PC-9 (cell line): ENCODE measurements at regions not wholly inside any gene's neighbourhood (a gene's known extent, or its start where the extent isn't known, plus 50 kb on each side); places are given as distances from the start of the nearest gene placed in this dataset.

ENCODE experiments used
- BruUV-seq: library from RNA; stranded (reverse); fragments of 400-500 nt; replicated peaks from 2 replicates; lab custom pipeline; 2021; lab: Mats Ljungman, UMichigan
- CTCF ChIA-PET: fragments of 300-600 bp; sonication (Branson Sonifier 250); formaldehyde crosslinking; loops from one replicate; lab custom pipeline; 2022; ENCODE audit warnings: antibody characterized with exemption; lab: Charles Lee
- POLR2A ChIA-PET: fragments of 300-600 bp; sonication (Branson Sonifier 250); formaldehyde crosslinking; loops from one replicate; lab custom pipeline; 2022; ENCODE audit warnings: antibody characterized with exemption; ENCODE audit not compliant: unreplicated experiment; lab: Charles Lee
- DNase-seq, 2 experiments: peaks; one replicate each; pipeline versions ENCODE4 v3.0.0 to v3.0.0-alpha.2; 2015 to 2022; ENCODE audit warnings: mixed read lengths in 1 of 2
- H2AFZ ChIP-seq: fragments of 200-600 bp; sonication (generic); 2 replicates; pipeline ENCODE4 v1.8.1; 2017; ENCODE audit warnings: antibody characterized with exemption
- H3F3A ChIP-seq: fragments of 200-600 bp; sonication (generic); 2 replicates; pipeline ENCODE4 v1.8.1; 2017; ENCODE audit warnings: antibody characterized with exemption, mild to moderate bottlenecking, low read depth; ENCODE audit not compliant: insufficient read depth
- H3K27ac ChIP-seq: fragments of 200-600 bp; sonication (generic); 2 replicates; pipeline ENCODE4 v1.6.1; 2016; ENCODE audit warnings: mixed run types
- H3K27me3 ChIP-seq: fragments of 200-600 bp; sonication (generic); 2 replicates; pipeline ENCODE4 v1.6.1; 2016; ENCODE audit warnings: low read depth, mixed run types; ENCODE audit not compliant: insufficient read depth
- H3K36me3 ChIP-seq: fragments of 200-600 bp; sonication (generic); 2 replicates; pipeline ENCODE4 v1.6.1; 2016; ENCODE audit warnings: low read depth, mixed run types
- H3K4me1 ChIP-seq: fragments of 200-600 bp; sonication (generic); replicated peaks from 2 replicates; pipeline ENCODE4 v1.6.1; 2016; ENCODE audit warnings: mixed run types; ENCODE audit not compliant: insufficient read depth
- H3K4me2 ChIP-seq: fragments of 200-600 bp; sonication (generic); 2 replicates; pipeline ENCODE4 v1.6.1; 2017; ENCODE audit warnings: mixed run types
- H3K4me3 ChIP-seq: fragments of 200-600 bp; sonication (generic); 2 replicates; pipeline ENCODE4 v1.6.1; 2016; ENCODE audit warnings: mixed run types
- H3K79me2 ChIP-seq: fragments of 200-600 bp; sonication (generic); 2 replicates; pipeline ENCODE4 v1.6.1; 2017; ENCODE audit warnings: low read depth, mixed run types
- H3K9me2 ChIP-seq: fragments of 200-600 bp; sonication (generic); 2 replicates; pipeline ENCODE4 v1.8.1; 2017; ENCODE audit warnings: mild to moderate bottlenecking; ENCODE audit not compliant: insufficient read depth
- H3K9me3 ChIP-seq: fragments of 200-600 bp; sonication (generic); 2 replicates; pipeline ENCODE4 v1.8.1; 2016; ENCODE audit warnings: low read depth; ENCODE audit not compliant: insufficient read depth
- H4K20me1 ChIP-seq: fragments of 200-600 bp; sonication (generic); 2 replicates; pipeline ENCODE4 v1.8.1; 2017; ENCODE audit not compliant: insufficient read depth
- CTCF ChIP-seq: fragments of 200-600 bp; sonication (generic); conservative IDR thresholded peaks from 2 replicates; pipeline ENCODE4 v1.6.1; 2017; ENCODE audit warnings: mixed run types, antibody characterized with exemption, mild to moderate bottlenecking, moderate library complexity
- EZH2 ChIP-seq: fragments of 200-600 bp; sonication (generic); IDR thresholded peaks from 2 replicates; pipeline ENCODE4 v1.8.0; 2017; ENCODE audit warnings: antibody characterized with exemption, low read depth
- intact Hi-C: fragments of 100-400 bp; cut with micrococcal nuclease; formaldehyde crosslinking; loops from one replicate; pipeline ENCODE4 v1.10.0; 2022; ENCODE audit not compliant: unreplicated experiment

GRCh38 chr5:123806644-123807043, 294.7 kb downstream of the CSNK1G3 start:
- Histone ChIP-seq H3K4me1 (no peaks in the 10 kb centered on the region; the same call in 1 of the 2 replicates), H3K27ac (no peak overlapping the region; the same call in 1 of the 2 replicates), H3K9me3 (no peaks in the 10 kb centered on the region), H4K20me1 (no peaks in the 10 kb centered on the region), H3K27me3 (no peaks in the 10 kb centered on the region), H3K9me2 (no peaks in the 10 kb centered on the region), H3F3A (no peaks in the 10 kb centered on the region), H3K4me2 (no peak overlapping the region), H2AFZ (no peak overlapping the region), H3K36me3 (no peaks in the 10 kb centered on the region), H3K79me2 (no peaks in the 10 kb centered on the region), H3K4me3 (no peak overlapping the region)
- CTCF ChIA-PET = no interaction called here
- no peak for TF ChIP-seq EZH2
- TF ChIP-seq CTCF = no peak
- no peak for DNase-seq
- intact Hi-C loops = no loop called here
- POLR2A ChIA-PET = no interaction called here
- BruUV-seq = no TSS peak

GRCh38 chr5:123805300-123805699, 293.3 kb downstream of the CSNK1G3 start:
- Histone ChIP-seq H3K27me3 (no peaks in the 10 kb centered on the region), H4K20me1 (no peaks in the 10 kb centered on the region), H3F3A (no peaks in the 10 kb centered on the region), H3K36me3 (no peaks in the 10 kb centered on the region), H2AFZ (no peak overlapping the region), H3K27ac (no peak overlapping the region), H3K4me2 (no peak overlapping the region), H3K79me2 (no peaks in the 10 kb centered on the region), H3K9me3 (no peaks in the 10 kb centered on the region), H3K9me2 (no peaks in the 10 kb centered on the region), H3K4me1 (no peaks in the 10 kb centered on the region; the same call in 1 of the 2 replicates), H3K4me3 (no peak overlapping the region)
- intact Hi-C loops = no loop called here
- CTCF ChIA-PET = no interaction called here
- TF ChIP-seq EZH2 (no peak), CTCF (no peak)
- DNase-seq = no peak
- POLR2A ChIA-PET = no interaction called here
- no TSS peak for BruUV-seq

GRCh38 chr5:123803359-123803758, 291.4 kb downstream of the CSNK1G3 start:
- Histone ChIP-seq H3K27ac (no peak overlapping the region), H4K20me1 (no peaks in the 10 kb centered on the region), H3K27me3 (no peaks in the 10 kb centered on the region), H2AFZ (no peak overlapping the region), H3K9me2 (no peaks in the 10 kb centered on the region), H3F3A (no peaks in the 10 kb centered on the region), H3K36me3 (no peaks in the 10 kb centered on the region), H3K9me3 (no peaks in the 10 kb centered on the region), H3K4me2 (no peak overlapping the region), H3K4me1 (no peaks in the 10 kb centered on the region; the same call in 1 of the 2 replicates), H3K79me2 (no peaks in the 10 kb centered on the region), H3K4me3 (no peak overlapping the region)
- TF ChIP-seq EZH2 (no peak), CTCF (no peak)
- DNase-seq = no peak
- ChIA-PET CTCF (no interaction called here), POLR2A (no interaction called here)
- no TSS peak for BruUV-seq
- intact Hi-C loops = no loop called here
